ENCODE measurements at regions not wholly inside any gene's neighbourhood (a gene's known extent, or its start where the extent isn't known, plus 50 kb on each side); places are given as distances from the start of the nearest gene placed in this dataset.

DNA sequence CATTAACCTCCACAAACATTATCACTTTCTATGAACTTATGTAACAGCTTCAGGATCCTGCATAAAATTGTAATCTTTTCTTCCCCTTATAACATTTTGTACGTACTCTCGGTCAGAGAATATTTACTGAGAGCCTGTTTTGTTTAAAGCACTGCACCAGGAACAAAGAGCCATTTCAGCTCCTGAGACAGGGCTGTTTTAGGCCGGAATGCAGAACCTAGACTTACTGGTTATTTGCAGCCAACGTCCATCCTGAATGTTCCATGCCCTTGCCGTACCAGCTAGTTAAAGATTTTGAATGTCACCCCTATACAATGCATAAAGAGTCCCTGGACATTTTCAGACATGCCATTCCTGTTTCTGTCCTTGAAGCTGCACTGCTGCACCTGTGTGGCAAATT is 248.8 kb downstream of the PCDH7 start:
- no peaks in the 10 kb centered on the region for H3K79me2 ChIP-seq (ENCODE audit: control insufficient read depth in 1 of 2, insufficient read depth in 2 of 2, low read length in 2 of 2)
- CTCF ChIA-PET (ENCODE audit: partially characterized antibody) = no interaction called here
- H3K9ac ChIP-seq (replicated peaks in 1 of 4; ENCODE audit: extremely low read depth in 1 of 4, low read depth in 3 of 4, low read length in 3 of 4) = no peak overlapping the region
- no peak overlapping the region for H3K4me3 ChIP-seq (ENCODE audit: extremely low read depth in 1 of 4, insufficient read depth in 2 of 4, low read depth in 3 of 4, low read length in 4 of 4)
- WGBS, 2 experiments (ENCODE audit: extremely low coverage in 1 of 2, insufficient coverage in 1 of 2, insufficient read length in 1 of 2, insufficient replicate concordance in 2 of 2, low coverage in 1 of 2, low lambda C conversion rate in 2 of 2, missing lambda C conversion rate in 1 of 2) = 64% methylated on average over 5 of the region's 5 CpGs; no CpG with 5 or more reads in 1 of the 2 experiments
- TF ChIP-seq TCF12 (IDR thresholded peaks at IDR 0.05; ENCODE audit: low read depth, low read length) = no peak
- no peak for TF ChIP-seq PHF8 (conservative IDR thresholded peaks at IDR 0.05; ENCODE audit: low read depth, low read length)
- TF ChIP-seq CHD1 (IDR thresholded peaks at IDR 0.05; ENCODE audit: low read depth, low read length) = no peak
- TF ChIP-seq SIX5 (IDR thresholded peaks at IDR 0.05; ENCODE audit: low read depth, low read length) = no peak
- TF ChIP-seq FOSL1 (IDR thresholded peaks at IDR 0.05; ENCODE audit: insufficient read depth, low read depth, low read length) = no peak
- H2BK15ac ChIP-seq (ENCODE audit: low read length) = no peak overlapping the region
- no peaks in the 10 kb centered on the region for H3K79me1 ChIP-seq (ENCODE audit: low read depth, low read length)
- no peak overlapping the region for H4K5ac ChIP-seq (ENCODE audit: insufficient read length, low read depth, low read length)
- no peaks in the 10 kb centered on the region for H3K9me3 ChIP-seq (ENCODE audit: insufficient read depth in 2 of 2, low read depth in 1 of 2, low read length in 1 of 2)
- H2BK5ac ChIP-seq (ENCODE audit: low read depth, low read length) = no peak overlapping the region
- no peak overlapping the region for H4K91ac ChIP-seq (replicated peaks; ENCODE audit: insufficient read length, low read length)
- H3K4me1 ChIP-seq (replicated peaks in 1 of 4; ENCODE audit: control insufficient read depth in 3 of 4, insufficient read depth in 4 of 4, low read length in 3 of 4) = no peaks in the 10 kb centered on the region
- no peak overlapping the region for H3K4ac ChIP-seq (replicated peaks; ENCODE audit: insufficient read length, low read depth, low read length)
- FAIRE-seq (no peak), DNase-seq (ENCODE audit: low read depth in 1 of 2, low spot score in 2 of 2) (no peak)
- H2BK120ac ChIP-seq (replicated peaks; ENCODE audit: low read depth, low read length) = no peak overlapping the region
- H3K14ac ChIP-seq (ENCODE audit: insufficient read length) = no peak overlapping the region
- H3K36me3 ChIP-seq (ENCODE audit: control insufficient read depth in 2 of 4, insufficient read depth in 4 of 4, low read length in 3 of 4) = no peaks in the 10 kb centered on the region
- H2BK20ac ChIP-seq (ENCODE audit: low read length) = no peak overlapping the region
- no peak overlapping the region for H3K27ac ChIP-seq (ENCODE audit: low read depth, low read length)
- no peaks in the 10 kb centered on the region for H3K23me2 ChIP-seq (ENCODE audit: low read depth, low read length)
- no peak overlapping the region for H2BK12ac ChIP-seq (ENCODE audit: low read depth, low read length)
- no peak overlapping the region for H3K18ac ChIP-seq (ENCODE audit: extremely low read depth, low read length)
- no peak overlapping the region for H4K8ac ChIP-seq (ENCODE audit: extremely low read depth, insufficient read depth, low read length)
- no peak overlapping the region for H3K23ac ChIP-seq (ENCODE audit: insufficient read length)
- H3K27me3 ChIP-seq (replicated peaks in 1 of 4; ENCODE audit: control insufficient read depth in 3 of 4, extremely low read depth in 1 of 4, insufficient read depth in 3 of 4, low read length in 3 of 4) = no peaks in the 10 kb centered on the region
- no peak overlapping the region for H2AFZ ChIP-seq (ENCODE audit: low read length)
- POLR2A ChIA-PET (ENCODE audit: partially characterized antibody) = no interaction called here
- H4K20me1 ChIP-seq (replicated peaks in 1 of 2; ENCODE audit: control insufficient read depth in 1 of 2, insufficient read depth in 2 of 2, low read length in 2 of 2) = no peaks in the 10 kb centered on the region
- H3K56ac ChIP-seq (replicated peaks; ENCODE audit: insufficient read length, low read depth, low read length) = no peak overlapping the region
- H3K4me2 ChIP-seq (ENCODE audit: insufficient read depth in 1 of 2, low read depth in 2 of 2, low read length in 2 of 2) = no peak overlapping the region
- no peak overlapping the region for H2AK5ac ChIP-seq (ENCODE audit: low read depth, low read length)
